ENCODE measurements at regions not wholly inside any gene's neighbourhood (a gene's known extent, or its start where the extent isn't known, plus 50 kb on each side); places are given as distances from the start of the nearest gene placed in this dataset.

GRCh38 chr6:78598966-78599365 is 268.4 kb upstream of the IRAK1BP1 start:
- WGBS, 4 donors, result 18 to 46% (median 29%) methylated on average over 1 of the region's 1 CpG
- TF ChIP-seq CTCF (IDR thresholded peaks at IDR 0.05) (no peak), POLR2A (IDR thresholded peaks at IDR 0.05) (no peak)
- intact Hi-C loops (cut with DNase I), result no loop called here
- Histone ChIP-seq H3K27ac (peak overlapping the region in 1 of 12 donors; percentile 42), H3K4me3 (no peak overlapping the region), H3K9me3 (peaks cover 0 to 3% (median 0%) of the 10 kb centered on the region in 12 donors), H3K27me3 (no peaks in the 10 kb centered on the region), H3K36me3 (no peaks in the 10 kb centered on the region), H3K4me1 (no peaks in the 10 kb centered on the region)
- DNase-seq, result peak in 2 of 5 donors; percentile 25 to 62
- peak in 3 of 4 donors; percentile 45 to 85 (median 45) for ATAC-seq

GRCh38 chr6:78599526-78599925 is 267.8 kb upstream of the IRAK1BP1 start:
- Histone ChIP-seq H3K27ac (peak overlapping the region in 1 of 12 donors; percentile 11), H3K4me3 (no peak overlapping the region), H3K27me3 (no peaks in the 10 kb centered on the region), H3K9me3 (peaks cover 0 to 3% (median 0%) of the 10 kb centered on the region in 12 donors), H3K4me1 (no peaks in the 10 kb centered on the region), H3K36me3 (no peaks in the 10 kb centered on the region)
- intact Hi-C loops (cut with DNase I), result no loop called here
- DNase-seq (no peak), ATAC-seq (no peak)
- WGBS, 4 donors, result 68 to 85% (median 79%) methylated on average over 2 of the region's 2 CpGs
- TF ChIP-seq CTCF (IDR thresholded peaks at IDR 0.05) (no peak), POLR2A (IDR thresholded peaks at IDR 0.05) (no peak)

- no peaks in the 10 kb centered on the region for H3K9me3 ChIP-seq
- H3K27me3 ChIP-seq, result no peaks in the 10 kb centered on the region
- ATAC-seq (no peak), DNase-seq (no peak)
- H3K27ac ChIP-seq, result no peak overlapping the region
- no peak overlapping the region for H3K4me3 ChIP-seq
- H3K4me1 ChIP-seq, result no peaks in the 10 kb centered on the region
- 31 to 66% (median 43%) methylated on average over 2 of the region's 2 CpGs for WGBS, 4 donors
- H3K36me3 ChIP-seq, result no peaks in the 10 kb centered on the region
- intact Hi-C loops (cut with DNase I), result no loop called here
- TF ChIP-seq POLR2A (IDR thresholded peaks at IDR 0.05) (no peak), CTCF (IDR thresholded peaks at IDR 0.05) (no peak)
Measured at GRCh38 chr6:78605909-78606446, 261.4 kb upstream of the IRAK1BP1 start.

GRCh38 chr6:78607189-78607588 is 260.2 kb upstream of the IRAK1BP1 start:
- no peaks in the 10 kb centered on the region for H3K36me3 ChIP-seq
- TF ChIP-seq POLR2A (IDR thresholded peaks at IDR 0.05), result no peak
- TF ChIP-seq CTCF (IDR thresholded peaks at IDR 0.05), result no peak
- no peaks in the 10 kb centered on the region for H3K4me1 ChIP-seq
- WGBS, 4 donors, result 94 to 100% (median 97%) methylated on average over 1 of the region's 1 CpG
- H3K27ac ChIP-seq, result no peak overlapping the region
- no peak overlapping the region for H3K4me3 ChIP-seq
- no peaks in the 10 kb centered on the region for H3K9me3 ChIP-seq
- no peak for DNase-seq
- H3K27me3 ChIP-seq, result no peaks in the 10 kb centered on the region
- ATAC-seq, result no peak
- intact Hi-C loops (cut with DNase I), result no loop called here
